Stimulated activated CD4-positive, alpha-beta T cell treated with anti-CD3 and anti-CD28 coated beads, Interleukin-1b, Interleukin-23, amount 100 ng/mL, for 1 hour (primary cell): ENCODE measurements at regions not wholly inside any gene's neighbourhood (a gene's known extent, or its start where the extent isn't known, plus 50 kb on each side); places are given as distances from the start of the nearest gene placed in this dataset.

Source experiments
- DNase-seq, 2 donors: peaks; one replicate each; pipeline ENCODE4 v3.0.0-alpha.2; 2020; ENCODE audit warnings: low read depth in 2 of 2

DNA sequence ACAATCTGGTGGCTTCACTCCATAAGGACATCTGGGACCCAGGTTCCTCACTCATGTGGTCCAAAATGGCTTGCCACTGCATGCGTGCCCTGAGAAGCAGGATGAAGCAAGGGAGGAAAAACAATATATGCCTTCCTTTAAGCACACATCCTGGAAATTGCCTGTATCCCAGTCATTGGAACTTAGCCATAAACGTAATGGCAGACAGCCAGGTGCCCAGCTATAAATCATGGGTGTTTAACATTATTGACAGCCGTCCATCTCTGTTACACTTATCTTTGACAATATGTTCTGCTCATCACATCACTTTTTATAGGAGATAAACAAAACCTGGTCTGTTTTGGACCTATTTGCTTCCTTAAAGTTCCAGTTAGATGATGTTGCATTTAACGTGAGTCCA lies 181.0 kb downstream of the AASDH start:
- no peak for DNase-seq

GRCh38 chr4:56200275-56200674 lies 187.0 kb downstream of the AASDH start:
- no peak for DNase-seq

DNA sequence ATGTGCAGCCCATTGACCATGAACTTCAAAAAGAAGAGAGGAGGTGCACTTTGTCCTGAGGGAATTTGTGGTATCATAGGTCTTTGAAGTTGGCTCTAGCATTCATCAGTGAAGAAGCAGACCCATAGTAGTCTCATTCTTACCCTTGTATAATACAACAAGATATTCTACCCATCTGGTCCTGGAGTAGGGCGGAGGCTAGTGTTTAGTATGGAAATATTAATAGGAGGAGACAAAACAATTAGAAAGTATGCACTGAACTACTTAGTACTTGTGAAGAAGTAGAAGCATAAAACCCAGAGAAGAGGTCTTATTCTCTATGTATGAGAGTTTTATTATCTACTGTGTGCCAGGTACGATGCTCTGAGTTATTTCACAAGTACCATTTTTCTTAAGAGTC lies 189.0 kb downstream of the AASDH start:
- no peak for DNase-seq

GRCh38 chr4:56197387-56197786 lies 189.9 kb downstream of the AASDH start:
- DNase-seq = no peak

DNA sequence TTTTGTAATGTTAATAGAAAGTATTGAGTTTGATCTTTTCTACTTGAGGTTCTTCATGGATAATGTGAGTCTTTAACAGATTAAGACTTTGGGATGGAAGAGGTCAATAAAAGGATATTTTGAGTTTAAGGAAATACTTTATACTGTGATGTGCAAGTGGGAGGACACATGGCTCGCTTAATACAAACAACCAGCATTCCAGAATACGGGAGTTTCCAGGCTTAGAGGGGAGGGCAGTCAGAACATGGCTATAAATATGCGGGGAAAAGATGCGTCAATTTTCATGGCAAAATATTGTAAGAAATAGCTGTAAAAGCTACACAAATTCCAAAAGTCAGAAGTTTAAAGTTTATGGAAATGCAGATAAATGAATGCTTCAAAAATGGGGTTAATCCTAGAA lies 192.3 kb downstream of the AASDH start:
- no peak for DNase-seq

- DNase-seq = no peak
Measured at GRCh38 chr4:56191534-56191933, 195.8 kb downstream of the AASDH start.

DNA sequence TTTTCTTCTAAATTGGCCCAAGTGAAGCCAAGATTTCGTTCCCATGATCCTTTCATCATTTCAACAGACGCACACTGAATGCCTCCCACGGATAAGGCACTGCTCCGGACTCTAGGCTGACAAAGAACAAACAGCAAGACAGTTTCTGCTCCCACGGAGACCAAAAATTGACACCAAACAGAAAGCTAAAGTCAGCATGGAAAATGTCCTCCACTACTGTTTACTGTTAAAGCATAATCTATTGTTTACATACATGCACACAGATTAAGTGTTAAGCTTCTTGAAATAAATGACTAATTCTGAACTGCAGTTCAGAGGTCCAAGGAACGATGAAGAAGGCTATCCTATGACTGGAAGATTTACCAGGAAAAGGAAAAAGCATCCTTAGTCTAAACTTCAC lies 199.6 kb downstream of the AASDH start:
- no peak for DNase-seq

DNA sequence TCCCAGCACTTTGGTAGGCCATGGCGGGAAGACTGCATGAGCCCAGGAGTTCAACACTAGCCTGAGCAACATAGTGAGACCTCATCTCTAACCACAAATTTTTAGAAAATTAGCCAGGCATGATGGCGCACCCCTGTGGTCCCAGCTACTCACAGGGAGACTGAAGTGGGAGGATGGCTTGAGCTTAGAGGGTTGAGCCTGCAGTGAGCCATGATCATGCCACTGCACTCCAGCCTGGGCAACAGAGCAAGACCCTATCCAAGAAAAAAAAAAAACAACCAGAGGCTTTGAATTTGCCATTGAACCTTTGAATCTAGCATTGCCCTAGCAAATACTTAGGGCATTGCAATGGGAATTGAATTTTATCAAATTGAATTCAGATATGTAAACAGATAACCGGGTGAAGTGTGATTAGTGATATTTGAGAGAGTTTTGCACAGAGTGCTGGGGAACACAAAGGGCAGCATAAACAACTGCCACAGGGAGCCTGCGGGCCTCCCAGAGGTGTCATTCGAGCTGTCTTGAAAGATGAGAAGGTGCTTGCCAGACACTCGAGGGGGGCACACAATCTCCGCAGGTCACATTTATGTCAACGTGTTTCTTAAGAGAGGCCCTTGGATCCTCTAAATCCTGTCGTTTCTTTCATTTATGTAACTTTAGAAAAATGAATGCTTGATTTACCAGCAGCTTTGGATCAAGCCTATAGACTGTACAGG lies 200.3 kb downstream of the AASDH start:
- DNase-seq = no peak

DNA sequence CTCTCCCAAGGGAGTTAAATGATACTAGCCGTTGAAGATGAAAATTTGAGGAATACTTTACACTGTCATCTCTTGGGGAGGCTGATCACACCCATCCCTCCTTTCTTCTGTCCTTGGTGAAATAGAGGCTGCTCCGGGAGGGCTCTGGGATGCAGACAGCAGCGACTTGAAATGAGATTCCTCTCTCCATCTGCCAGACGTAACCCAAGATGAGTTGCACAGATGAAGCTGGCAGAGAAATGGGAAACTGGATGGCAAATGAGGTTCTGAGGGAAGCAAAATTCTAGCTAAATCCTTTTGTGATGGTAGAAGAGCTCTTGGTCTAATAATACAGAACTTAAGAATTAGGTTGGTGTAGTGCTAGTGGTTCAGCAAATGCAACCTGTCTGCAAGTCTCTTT lies 201.4 kb downstream of the AASDH start:
- DNase-seq = no peak

DNA sequence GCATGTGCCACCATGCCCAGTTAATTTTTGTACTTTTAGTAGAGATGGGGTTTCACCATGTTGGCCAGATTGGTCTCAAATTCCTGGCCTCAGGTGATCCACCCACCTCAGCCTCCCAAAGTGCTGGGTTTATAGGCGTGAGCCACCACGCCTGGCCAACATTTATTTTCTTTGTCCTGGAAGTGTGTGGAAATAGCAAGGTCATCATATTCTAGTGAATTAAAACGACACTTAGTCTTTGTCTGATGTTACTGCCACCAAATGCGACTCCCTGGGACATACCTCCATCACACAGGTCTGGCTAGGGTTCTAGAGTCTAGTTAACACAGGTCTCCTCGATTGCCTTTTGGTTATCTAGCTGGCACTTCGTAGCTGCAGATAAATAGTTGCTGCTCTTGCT lies 203.1 kb downstream of the AASDH start:
- no peak for DNase-seq

GRCh38 chr4:56183344-56183959 lies 203.8 kb downstream of the AASDH start:
- no peak for DNase-seq

GRCh38 chr4:56182356-56182755 lies 204.9 kb downstream of the AASDH start:
- no peak for DNase-seq

- no peak for DNase-seq
Measured at GRCh38 chr4:56181140-56181953, 205.9 kb downstream of the AASDH start.

DNA sequence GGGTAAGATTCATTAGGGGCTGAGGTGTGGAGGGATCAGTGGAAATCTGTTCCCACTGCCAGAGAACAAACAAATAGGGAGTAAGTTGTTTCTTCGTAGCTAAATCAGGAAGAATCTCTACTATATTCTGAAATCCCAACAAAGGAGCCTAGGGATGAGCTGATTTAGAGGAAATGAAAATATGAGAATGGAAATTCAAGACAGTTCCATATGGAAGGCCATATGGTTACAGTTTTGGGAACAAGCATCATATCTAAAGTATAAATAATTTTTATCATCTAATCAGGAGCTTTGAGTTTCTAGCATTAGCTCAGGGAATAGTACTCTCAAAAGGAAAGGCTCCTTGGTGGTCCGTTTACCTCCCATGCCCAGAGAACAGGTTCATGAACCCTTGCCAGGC lies 218.2 kb downstream of the AASDH start:
- DNase-seq = no peak

- no peak for DNase-seq
Measured at GRCh38 chr4:56164907-56165306, 216.2 kb downstream of the CEP135 start.

DNA sequence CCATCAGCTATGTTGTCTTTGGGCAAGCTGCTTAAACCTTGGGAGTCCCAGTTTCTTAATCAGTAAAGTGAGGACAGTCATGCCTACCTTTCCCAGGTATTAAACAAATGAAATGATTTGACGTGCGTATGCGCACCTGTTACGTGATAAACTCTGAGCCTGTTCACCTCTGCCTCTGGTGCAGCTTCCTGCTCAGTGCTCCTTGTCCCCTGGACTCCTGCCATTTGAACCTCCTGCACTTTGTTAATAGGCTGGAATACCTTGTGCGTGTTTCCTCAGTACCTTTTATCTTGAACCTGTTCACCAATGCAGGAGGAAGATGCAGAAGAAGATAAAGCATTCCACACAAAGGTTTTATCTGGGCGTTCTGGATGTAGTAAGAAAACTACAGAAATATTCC lies 211.9 kb downstream of the CEP135 start:
- no peak for DNase-seq

DNA sequence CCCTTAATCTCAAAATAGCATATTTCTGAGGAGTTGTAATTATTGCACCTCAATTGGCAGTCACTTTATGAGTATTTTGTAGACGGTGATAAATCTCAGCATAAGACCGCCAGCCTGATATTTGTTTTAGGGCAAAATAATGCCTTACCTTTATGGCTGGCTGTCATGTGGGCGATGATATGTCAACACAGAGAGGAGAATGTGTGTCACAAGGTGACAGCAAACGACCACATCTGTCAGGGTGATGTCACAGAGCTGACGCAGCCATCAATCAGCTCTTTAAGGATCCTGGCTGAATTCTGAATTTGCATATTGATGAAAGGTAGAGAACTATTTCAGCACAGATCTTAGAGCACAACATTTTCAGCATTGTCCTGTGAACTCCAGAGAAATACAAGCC lies 209.7 kb downstream of the CEP135 start:
- no peak for DNase-seq

- DNase-seq = no peak
Measured at GRCh38 chr4:56156141-56156540, 207.4 kb downstream of the CEP135 start.

GRCh38 chr4:56155432-56155831 lies 206.7 kb downstream of the CEP135 start:
- DNase-seq = no peak

GRCh38 chr4:56149591-56149990 lies 200.8 kb downstream of the CEP135 start:
- no peak for DNase-seq

- no peak for DNase-seq
Measured at GRCh38 chr4:56148428-56148827, 199.7 kb downstream of the CEP135 start.

- DNase-seq = no peak
Measured at GRCh38 chr4:56147371-56147770, 198.6 kb downstream of the CEP135 start.

- DNase-seq = no peak
Measured at GRCh38 chr4:56146956-56147355, 198.2 kb downstream of the CEP135 start.
